MM.1S (cell line): ENCODE measurements at regions not wholly inside any gene's neighbourhood (a gene's known extent, or its start where the extent isn't known, plus 50 kb on each side); places are given as distances from the start of the nearest gene placed in this dataset.

ENCODE experiments used
- EZH2 ChIP-seq: fragments of 300-600 bp; sonication (generic); optimal IDR thresholded peaks from 2 replicates; pipeline ENCODE3; 2017; ENCODE audit warnings: low read depth, mild to moderate bottlenecking, antibody characterized with exemption, low read length, mixed read lengths
- EZH2phosphoT487 ChIP-seq: fragments of 300-600 bp; sonication (generic); IDR thresholded peaks from 2 replicates; pipeline ENCODE4 v1.6.1; 2018; ENCODE audit warnings: antibody characterized with exemption, low read length
- TF ChIP-seq, protein P1 (sequence below): fragments of 300-600 bp; sonication (generic); IDR thresholded peaks from 2 replicates; pipeline ENCODE4 v1.5.1; 2016; ENCODE audit warnings: antibody characterized with exemption, low read length, mixed read lengths

DNA sequence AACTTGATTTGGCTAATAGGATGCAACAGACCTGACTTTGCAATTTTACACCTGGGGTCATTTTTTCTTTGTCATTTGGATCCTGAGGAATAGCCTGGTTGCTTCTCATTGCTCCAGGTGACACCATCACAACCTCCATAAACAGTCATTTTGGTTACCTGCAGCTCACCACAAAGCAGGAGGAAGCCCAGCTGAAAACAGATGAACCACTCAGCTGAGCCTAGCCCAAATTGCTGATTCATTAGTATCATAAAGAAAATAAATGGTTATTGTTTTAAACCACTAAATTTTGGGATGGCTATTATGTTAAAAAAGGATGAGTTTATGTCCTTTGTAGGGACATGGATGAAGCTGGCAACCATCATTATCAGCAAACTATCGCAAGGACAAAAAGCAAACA lies 841.0 kb upstream of the EEF2KMT start:
- TF ChIP-seq, protein P1, sequence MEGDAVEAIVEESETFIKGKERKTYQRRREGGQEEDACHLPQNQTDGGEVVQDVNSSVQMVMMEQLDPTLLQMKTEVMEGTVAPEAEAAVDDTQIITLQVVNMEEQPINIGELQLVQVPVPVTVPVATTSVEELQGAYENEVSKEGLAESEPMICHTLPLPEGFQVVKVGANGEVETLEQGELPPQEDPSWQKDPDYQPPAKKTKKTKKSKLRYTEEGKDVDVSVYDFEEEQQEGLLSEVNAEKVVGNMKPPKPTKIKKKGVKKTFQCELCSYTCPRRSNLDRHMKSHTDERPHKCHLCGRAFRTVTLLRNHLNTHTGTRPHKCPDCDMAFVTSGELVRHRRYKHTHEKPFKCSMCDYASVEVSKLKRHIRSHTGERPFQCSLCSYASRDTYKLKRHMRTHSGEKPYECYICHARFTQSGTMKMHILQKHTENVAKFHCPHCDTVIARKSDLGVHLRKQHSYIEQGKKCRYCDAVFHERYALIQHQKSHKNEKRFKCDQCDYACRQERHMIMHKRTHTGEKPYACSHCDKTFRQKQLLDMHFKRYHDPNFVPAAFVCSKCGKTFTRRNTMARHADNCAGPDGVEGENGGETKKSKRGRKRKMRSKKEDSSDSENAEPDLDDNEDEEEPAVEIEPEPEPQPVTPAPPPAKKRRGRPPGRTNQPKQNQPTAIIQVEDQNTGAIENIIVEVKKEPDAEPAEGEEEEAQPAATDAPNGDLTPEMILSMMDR = no peak
- TF ChIP-seq EZH2phosphoT487 (no peak), EZH2 (no peak)
